ENCODE measurements at regions not wholly inside any gene's neighbourhood (a gene's known extent, or its start where the extent isn't known, plus 50 kb on each side); places are given as distances from the start of the nearest gene placed in this dataset.

- TF ChIP-seq REST (IDR thresholded peaks at IDR 0.05; ENCODE audit: insufficient read depth in 1 of 2, low read depth in 2 of 2, low read length in 1 of 2) (no peak), TCF7L2 (IDR thresholded peaks at IDR 0.05; ENCODE audit: low read depth, low read length) (no peak)
Observed at GRCh38 chr2:65952966-65953761, 481.8 kb upstream of the MEIS1 start.

Data from Panc1 (cell line).